Large intestine (tissue), 3 donors: ENCODE measurements at regions not wholly inside any gene's neighbourhood (a gene's known extent, or its start where the extent isn't known, plus 50 kb on each side); places are given as distances from the start of the nearest gene placed in this dataset.

Source experiments
- DNase-seq, 2 donors: peaks; one replicate each; pipeline versions ENCODE4 v3.0.0 to v3.0.0-alpha.2; 2013
- H3K27ac ChIP-seq: one replicate; pipeline ENCODE4 v1.5.1; 2013; ENCODE audit warnings: low read length
- H3K27me3 ChIP-seq: 2 replicates; pipeline ENCODE4 v1.6.1; 2013; ENCODE audit warnings: low read length; ENCODE audit not compliant: control insufficient read depth, insufficient read depth
- H3K36me3 ChIP-seq: 2 replicates; pipeline ENCODE4 v1.6.1; 2013; ENCODE audit warnings: low read length; ENCODE audit not compliant: control insufficient read depth, insufficient read depth
- H3K4me1 ChIP-seq: one replicate; pipeline ENCODE4 v1.6.1; 2013; ENCODE audit warnings: low read length; ENCODE audit not compliant: control insufficient read depth, insufficient read depth
- H3K4me3 ChIP-seq: one replicate; pipeline ENCODE4 v1.5.1; 2013; ENCODE audit warnings: low read length
- H3K9me3 ChIP-seq: one replicate; pipeline ENCODE4 v1.6.1; 2013; ENCODE audit warnings: mild to moderate bottlenecking, low read depth, low read length, moderate library complexity; ENCODE audit not compliant: control insufficient read depth
- WGBS: methylation state at CpG from one replicate; pipeline ENCODE4 v1.1.5; 2013; ENCODE audit warnings: low lambda C conversion rate; ENCODE audit not compliant: insufficient coverage; 5-methylcytosine and 5-hydroxymethylcytosine counted together

DNA sequence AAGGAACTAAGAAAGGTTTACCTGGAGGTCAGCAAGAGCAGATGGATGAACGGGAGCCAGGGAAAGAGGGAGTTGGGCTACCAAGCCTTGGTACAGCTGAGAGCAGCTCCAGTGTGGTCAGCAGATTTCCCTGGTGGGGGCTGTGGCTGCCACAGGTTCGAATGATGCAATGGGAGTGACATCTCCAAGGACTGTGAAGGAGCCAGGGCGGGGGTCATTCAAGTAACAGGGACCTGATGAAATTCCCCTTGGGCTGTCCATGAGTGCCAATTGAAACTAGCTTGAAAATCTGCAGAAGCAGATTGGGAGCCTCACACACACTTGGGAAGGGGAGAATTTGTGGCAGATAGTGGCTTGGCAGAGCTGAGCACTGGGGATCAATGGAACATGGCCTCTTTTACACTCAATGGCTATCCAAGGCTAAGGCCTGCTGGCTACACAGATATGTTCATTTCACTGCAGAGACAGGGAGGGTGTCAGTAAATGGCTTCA is 247.0 kb upstream of the ECI2 start:
- Histone ChIP-seq H3K9me3 (peaks cover 2% of the 10 kb centered on the region), H3K27me3 (peaks cover 6% of the 10 kb centered on the region), H3K27ac (no peak overlapping the region), H3K36me3 (no peaks in the 10 kb centered on the region), H3K4me1 (no peaks in the 10 kb centered on the region), H3K4me3 (no peak overlapping the region)
- no peak for DNase-seq
- no CpG with 5 or more reads among the region's 3 CpGs for WGBS

DNA sequence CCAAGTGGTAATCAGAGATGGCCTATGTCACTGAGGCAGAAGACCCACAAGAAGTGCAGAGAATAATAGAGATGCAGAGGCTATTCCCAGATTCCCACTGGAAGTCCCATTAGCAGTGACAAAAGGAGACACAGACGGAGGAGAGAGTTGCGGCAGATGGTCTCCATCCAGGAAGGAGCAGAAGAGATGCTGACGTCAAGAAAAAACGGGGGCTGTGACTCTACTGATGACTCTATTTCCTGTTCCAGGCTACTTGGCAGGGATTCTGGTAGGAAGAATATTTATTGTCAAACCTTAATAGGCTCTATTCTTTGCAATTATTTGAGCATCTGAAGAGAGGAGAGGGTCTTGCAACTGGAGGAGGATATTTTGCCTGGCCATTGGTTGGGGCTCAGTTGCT is 246.0 kb upstream of the ECI2 start:
- H3K36me3 ChIP-seq = no peaks in the 10 kb centered on the region
- peaks cover 2% of the 10 kb centered on the region for H3K9me3 ChIP-seq
- H3K4me1 ChIP-seq = no peaks in the 10 kb centered on the region
- H3K27me3 ChIP-seq = peaks cover 6% of the 10 kb centered on the region
- WGBS = no CpG with 5 or more reads among the region's 4 CpGs
- DNase-seq = peak in 1 of 2 donors; percentile 9
- no peak overlapping the region for H3K4me3 ChIP-seq
- H3K27ac ChIP-seq = no peak overlapping the region

DNA sequence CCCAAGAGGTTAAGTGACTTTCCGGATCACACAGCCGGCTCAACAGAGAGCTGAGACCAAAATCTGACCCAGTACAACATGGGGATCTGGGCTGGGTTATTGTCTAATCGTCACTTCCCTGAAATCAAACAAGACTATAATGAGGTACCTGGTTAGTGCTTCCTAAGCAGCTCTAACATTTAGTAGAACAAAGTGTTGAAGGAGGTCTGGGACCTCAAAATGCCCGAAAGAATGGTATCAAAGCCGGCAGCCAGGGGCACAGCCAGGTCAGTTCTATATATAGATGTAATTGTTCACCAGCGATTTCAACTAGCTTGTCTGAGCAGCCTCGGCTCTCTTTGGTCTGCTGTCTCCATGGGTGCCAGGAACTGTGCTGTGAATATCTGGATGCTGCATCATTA is 245.5 kb upstream of the ECI2 start:
- H3K27me3 ChIP-seq = peaks cover 6% of the 10 kb centered on the region
- no peak overlapping the region for H3K27ac ChIP-seq
- no peak for DNase-seq
- H3K4me1 ChIP-seq = no peaks in the 10 kb centered on the region
- H3K9me3 ChIP-seq = peaks cover 2% of the 10 kb centered on the region
- WGBS = no CpG with 5 or more reads among the region's 7 CpGs
- no peaks in the 10 kb centered on the region for H3K36me3 ChIP-seq
- no peak overlapping the region for H3K4me3 ChIP-seq

DNA sequence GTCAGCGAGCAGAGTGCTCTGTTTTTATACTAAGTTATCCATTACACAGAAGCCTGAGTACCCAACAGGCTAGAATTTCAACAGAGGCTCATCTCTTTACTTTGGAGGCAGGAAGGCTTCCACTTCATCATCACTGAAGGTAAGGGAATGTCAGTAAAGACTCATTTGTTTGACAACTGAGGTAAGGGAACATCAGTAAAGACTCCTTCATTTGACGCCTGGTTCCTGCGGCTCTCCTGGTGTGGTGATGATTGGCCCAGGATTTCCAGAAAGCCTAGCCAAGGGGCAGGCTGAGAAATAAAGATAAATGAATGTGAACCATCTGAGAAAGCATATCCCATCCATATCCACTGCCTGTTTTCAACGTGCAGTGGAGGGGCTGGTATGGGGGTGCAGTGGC is 244.6 kb upstream of the ECI2 start:
- no peak overlapping the region for H3K27ac ChIP-seq
- no peak for DNase-seq
- no CpG with 5 or more reads among the region's 4 CpGs for WGBS

GRCh38 chr6:4378319-4378996 is 243.1 kb upstream of the ECI2 start:
- H3K27me3 ChIP-seq = peaks cover 6% of the 10 kb centered on the region
- peaks cover 2% of the 10 kb centered on the region for H3K9me3 ChIP-seq
- H3K4me1 ChIP-seq = no peaks in the 10 kb centered on the region
- H3K4me3 ChIP-seq = no peak overlapping the region
- no peak for DNase-seq
- WGBS = 100% methylated on average over 1 of the region's 12 CpGs
- H3K36me3 ChIP-seq = no peaks in the 10 kb centered on the region
- H3K27ac ChIP-seq = no peak overlapping the region

More for the DNA sequence above, 244.6 kb upstream of the ECI2 start:
- peaks cover 2% of the 10 kb centered on the region for H3K9me3 ChIP-seq
- peaks cover 6% of the 10 kb centered on the region for H3K27me3 ChIP-seq
- H3K4me3 ChIP-seq = no peak overlapping the region
- no peaks in the 10 kb centered on the region for H3K36me3 ChIP-seq
- H3K4me1 ChIP-seq = no peaks in the 10 kb centered on the region

- Histone ChIP-seq H3K36me3 (no peaks in the 10 kb centered on the region), H3K27me3 (peaks cover 6% of the 10 kb centered on the region), H3K4me1 (no peaks in the 10 kb centered on the region), H3K4me3 (no peak overlapping the region), H3K9me3 (no peaks in the 10 kb centered on the region), H3K27ac (no peak overlapping the region)
- DNase-seq = no peak
- no CpG with 5 or more reads among the region's 3 CpGs for WGBS
Measured at GRCh38 chr6:4377603-4378002, 242.2 kb upstream of the ECI2 start.

DNA sequence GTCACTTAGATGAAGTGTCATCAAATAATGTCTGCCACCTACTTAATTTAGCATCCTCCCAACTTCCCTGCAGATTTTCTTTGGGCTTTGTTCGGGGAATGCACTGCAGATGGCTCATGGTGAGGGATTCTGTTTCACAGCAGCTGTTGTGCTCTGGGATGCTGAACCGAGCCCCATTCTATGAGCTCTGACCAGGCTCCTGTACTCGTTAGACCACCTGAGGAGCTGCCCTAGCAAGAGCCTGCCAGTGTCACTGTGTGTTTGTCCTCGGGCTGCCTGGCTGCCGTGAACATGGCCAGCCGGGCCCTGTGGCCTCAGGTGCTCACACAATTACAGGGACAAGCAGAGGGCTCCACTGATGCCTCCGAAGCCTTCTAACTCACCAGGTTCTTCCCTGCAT is 238.8 kb upstream of the ECI2 start:
- no peaks in the 10 kb centered on the region for H3K36me3 ChIP-seq
- no peaks in the 10 kb centered on the region for H3K9me3 ChIP-seq
- H3K27me3 ChIP-seq = no peaks in the 10 kb centered on the region
- no peak for DNase-seq
- no CpG with 5 or more reads among the region's 7 CpGs for WGBS
- no peaks in the 10 kb centered on the region for H3K4me1 ChIP-seq
- no peak overlapping the region for H3K4me3 ChIP-seq
- no peak overlapping the region for H3K27ac ChIP-seq

- no peak for DNase-seq
- no peaks in the 10 kb centered on the region for H3K4me1 ChIP-seq
- no peaks in the 10 kb centered on the region for H3K36me3 ChIP-seq
- no CpG with 5 or more reads among the region's 2 CpGs for WGBS
- H3K27ac ChIP-seq = no peak overlapping the region
- H3K9me3 ChIP-seq = no peaks in the 10 kb centered on the region
- no peak overlapping the region for H3K4me3 ChIP-seq
- no peaks in the 10 kb centered on the region for H3K27me3 ChIP-seq
Measured at GRCh38 chr6:4372866-4373265, 237.5 kb upstream of the ECI2 start.

- no CpG with 5 or more reads among the region's 10 CpGs for WGBS
- Histone ChIP-seq H3K4me3 (no peak overlapping the region), H3K9me3 (no peaks in the 10 kb centered on the region), H3K27me3 (no peaks in the 10 kb centered on the region), H3K36me3 (no peaks in the 10 kb centered on the region), H3K27ac (no peak overlapping the region), H3K4me1 (no peaks in the 10 kb centered on the region)
- DNase-seq = no peak
Measured at GRCh38 chr6:4371207-4371921, 236.0 kb upstream of the ECI2 start.

DNA sequence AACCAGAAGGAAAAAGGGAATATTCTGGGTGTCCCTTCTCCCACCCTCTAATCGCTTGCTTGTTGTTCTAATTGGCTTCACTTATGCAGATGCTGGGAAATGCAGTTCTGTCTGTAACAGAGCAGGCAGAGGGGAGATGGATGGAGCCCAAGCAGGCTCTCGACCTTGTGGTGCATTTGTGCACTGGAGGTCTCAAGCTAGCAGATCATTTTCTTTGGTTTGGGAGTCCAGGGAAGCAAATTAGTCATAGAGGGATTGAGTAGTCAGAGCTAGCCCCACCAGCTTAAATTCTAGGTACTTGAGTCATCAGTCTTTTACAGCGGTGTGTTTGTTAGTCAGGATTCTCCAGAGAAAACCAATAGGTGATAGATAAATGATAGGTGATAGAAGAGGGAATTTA is 234.7 kb upstream of the ECI2 start:
- no peak overlapping the region for H3K4me3 ChIP-seq
- DNase-seq = no peak
- H3K27ac ChIP-seq = no peak overlapping the region
- H3K4me1 ChIP-seq = peaks cover 3% of the 10 kb centered on the region
- no CpG with 5 or more reads among the region's 3 CpGs for WGBS
- no peaks in the 10 kb centered on the region for H3K9me3 ChIP-seq
- no peaks in the 10 kb centered on the region for H3K36me3 ChIP-seq
- H3K27me3 ChIP-seq = no peaks in the 10 kb centered on the region
